ENCODE measurements at regions not wholly inside any gene's neighbourhood (a gene's known extent, or its start where the extent isn't known, plus 50 kb on each side); places are given as distances from the start of the nearest gene placed in this dataset.
"Not testable (repeated sequence)": the region's sequence is repeated elsewhere in the genome, so short reads cannot be mapped to it uniquely, and the experiment has no call there.

GRCh38 chr7:115177103-115177502, 255.2 kb downstream of the MDFIC start:
- Histone ChIP-seq H4K8ac (ENCODE audit: low read length) (no peak overlapping the region), H3K4me3 (ENCODE audit: insufficient read depth in 1 of 2, low read depth in 1 of 2, low read length in 2 of 2) (no peak overlapping the region), H3K9me3 (ENCODE audit: control insufficient read depth, low read length) (no peaks in the 10 kb centered on the region), H3K23ac (ENCODE audit: low read length in 2 of 2) (no peak overlapping the region), H2BK12ac (ENCODE audit: low read length in 2 of 2) (no peak overlapping the region), H2AFZ (ENCODE audit: low read depth, low read length) (no peak overlapping the region), H3K18ac (ENCODE audit: low read depth in 1 of 2, low read length in 2 of 2) (no peak overlapping the region), H3K9ac (ENCODE audit: low read length) (no peak overlapping the region), H2BK15ac (ENCODE audit: low read depth, poor library complexity, severe bottlenecking) (no peak overlapping the region), H3K4ac (ENCODE audit: low read depth in 1 of 2, low read length in 2 of 2) (no peak overlapping the region), H3K14ac (ENCODE audit: low read length in 2 of 2) (no peak overlapping the region), H3K79me1 (replicated peaks; ENCODE audit: low read length, poor library complexity, severe bottlenecking) (no peaks in the 10 kb centered on the region), H2BK120ac (ENCODE audit: low read depth, low read length) (no peak overlapping the region), H2BK5ac (ENCODE audit: low read depth, low read length, poor library complexity, severe bottlenecking) (no peak overlapping the region), H3K27me3 (ENCODE audit: control insufficient read depth in 1 of 2, insufficient read depth in 1 of 2, low read length in 2 of 2) (no peaks in the 10 kb centered on the region), H4K91ac (ENCODE audit: low read length) (no peak overlapping the region), H2AK5ac (ENCODE audit: low read length, severe bottlenecking) (no peak overlapping the region), H3K27ac (ENCODE audit: low read length, poor library complexity, severe bottlenecking) (no peak overlapping the region), H3K36me3 (ENCODE audit: control insufficient read depth in 1 of 2, insufficient read depth in 2 of 2, low read depth in 1 of 2, low read length in 2 of 2) (no peaks in the 10 kb centered on the region), H3K4me2 (ENCODE audit: low read length, poor library complexity, severe bottlenecking) (no peak overlapping the region), H3K4me1 (ENCODE audit: control insufficient read depth, insufficient read depth, low read depth, low read length) (no peaks in the 10 kb centered on the region)
- no CpG with 5 or more reads among the region's 1 CpG for WGBS
- DNase-seq = no peak

GRCh38 chr7:115172397-115172796, 250.5 kb downstream of the MDFIC start:
- H4K8ac ChIP-seq (ENCODE audit: low read length); H2AFZ ChIP-seq (ENCODE audit: low read depth, low read length); H2BK15ac ChIP-seq (ENCODE audit: low read depth, poor library complexity, severe bottlenecking); H3K27me3 ChIP-seq (ENCODE audit: control insufficient read depth in 1 of 2, insufficient read depth in 1 of 2, low read length in 2 of 2); H3K9ac ChIP-seq (ENCODE audit: low read length); H3K23ac ChIP-seq (ENCODE audit: low read length in 2 of 2); H3K4me2 ChIP-seq (ENCODE audit: low read length, poor library complexity, severe bottlenecking); H4K91ac ChIP-seq (ENCODE audit: low read length); H3K4ac ChIP-seq (ENCODE audit: low read depth in 1 of 2, low read length in 2 of 2); H2BK12ac ChIP-seq (ENCODE audit: low read length in 2 of 2); DNase-seq; H3K4me1 ChIP-seq (ENCODE audit: control insufficient read depth, insufficient read depth, low read depth, low read length); H3K79me1 ChIP-seq (replicated peaks; ENCODE audit: low read length, poor library complexity, severe bottlenecking); H3K18ac ChIP-seq (ENCODE audit: low read depth in 1 of 2, low read length in 2 of 2); H2BK5ac ChIP-seq (ENCODE audit: low read depth, low read length, poor library complexity, severe bottlenecking); H3K9me3 ChIP-seq (ENCODE audit: control insufficient read depth, low read length); H2AK5ac ChIP-seq (ENCODE audit: low read length, severe bottlenecking); H2BK120ac ChIP-seq (ENCODE audit: low read depth, low read length); H3K4me3 ChIP-seq (ENCODE audit: insufficient read depth in 1 of 2, low read depth in 1 of 2, low read length in 2 of 2); H3K14ac ChIP-seq (ENCODE audit: low read length in 2 of 2); H3K36me3 ChIP-seq (ENCODE audit: control insufficient read depth in 1 of 2, insufficient read depth in 2 of 2, low read depth in 1 of 2, low read length in 2 of 2); H3K27ac ChIP-seq (ENCODE audit: low read length, poor library complexity, severe bottlenecking): not testable (repeated sequence)
- 100% methylated on average over 4 of the region's 8 CpGs for WGBS

- Histone ChIP-seq H3K14ac (ENCODE audit: low read length in 2 of 2) (no peak overlapping the region), H4K8ac (ENCODE audit: low read length) (no peak overlapping the region), H2BK15ac (ENCODE audit: low read depth, poor library complexity, severe bottlenecking) (no peak overlapping the region), H3K4me3 (ENCODE audit: insufficient read depth in 1 of 2, low read depth in 1 of 2, low read length in 2 of 2) (no peak overlapping the region), H3K9ac (ENCODE audit: low read length) (peak overlapping the region; percentile 30), H3K9me3 (ENCODE audit: control insufficient read depth, low read length) (no peaks in the 10 kb centered on the region), H3K4me2 (ENCODE audit: low read length, poor library complexity, severe bottlenecking) (no peak overlapping the region), H2AFZ (ENCODE audit: low read depth, low read length) (no peak overlapping the region), H2BK12ac (ENCODE audit: low read length in 2 of 2) (no peak overlapping the region), H2BK120ac (ENCODE audit: low read depth, low read length) (no peak overlapping the region), H3K27me3 (ENCODE audit: control insufficient read depth in 1 of 2, insufficient read depth in 1 of 2, low read length in 2 of 2) (no peaks in the 10 kb centered on the region), H4K91ac (ENCODE audit: low read length) (no peak overlapping the region), H3K23ac (ENCODE audit: low read length in 2 of 2) (no peak overlapping the region), H3K36me3 (ENCODE audit: control insufficient read depth in 1 of 2, insufficient read depth in 2 of 2, low read depth in 1 of 2, low read length in 2 of 2) (no peaks in the 10 kb centered on the region), H3K4ac (ENCODE audit: low read depth in 1 of 2, low read length in 2 of 2) (no peak overlapping the region), H2AK5ac (ENCODE audit: low read length, severe bottlenecking) (no peak overlapping the region), H3K27ac (ENCODE audit: low read length, poor library complexity, severe bottlenecking) (no peak overlapping the region), H3K79me1 (replicated peaks; ENCODE audit: low read length, poor library complexity, severe bottlenecking) (no peaks in the 10 kb centered on the region), H3K18ac (ENCODE audit: low read depth in 1 of 2, low read length in 2 of 2) (no peak overlapping the region), H3K4me1 (ENCODE audit: control insufficient read depth, insufficient read depth, low read depth, low read length) (no peaks in the 10 kb centered on the region), H2BK5ac (ENCODE audit: low read depth, low read length, poor library complexity, severe bottlenecking) (no peak overlapping the region)
- 100% methylated on average over 2 of the region's 4 CpGs for WGBS
- no peak for DNase-seq
Observed at GRCh38 chr7:115153769-115154477, 232.0 kb downstream of the MDFIC start.

- H2BK5ac ChIP-seq (ENCODE audit: low read depth, low read length, poor library complexity, severe bottlenecking) = no peak overlapping the region
- H3K27ac ChIP-seq (ENCODE audit: low read length, poor library complexity, severe bottlenecking) = no peak overlapping the region
- no peak overlapping the region for H2AK5ac ChIP-seq (ENCODE audit: low read length, severe bottlenecking)
- H3K9me3 ChIP-seq (ENCODE audit: control insufficient read depth, low read length) = no peaks in the 10 kb centered on the region
- H3K4me2 ChIP-seq (ENCODE audit: low read length, poor library complexity, severe bottlenecking) = no peak overlapping the region
- no peak overlapping the region for H2BK120ac ChIP-seq (ENCODE audit: low read depth, low read length)
- no peak overlapping the region for H3K9ac ChIP-seq (ENCODE audit: low read length)
- no peak overlapping the region for H3K14ac ChIP-seq (ENCODE audit: low read length in 2 of 2)
- no peak overlapping the region for H2AFZ ChIP-seq (ENCODE audit: low read depth, low read length)
- DNase-seq = no peak
- no peak overlapping the region for H2BK15ac ChIP-seq (ENCODE audit: low read depth, poor library complexity, severe bottlenecking)
- no peaks in the 10 kb centered on the region for H3K27me3 ChIP-seq (ENCODE audit: control insufficient read depth in 1 of 2, insufficient read depth in 1 of 2, low read length in 2 of 2)
- no peak overlapping the region for H3K23ac ChIP-seq (ENCODE audit: low read length in 2 of 2)
- 91% methylated on average over 1 of the region's 3 CpGs for WGBS
- H3K18ac ChIP-seq (ENCODE audit: low read depth in 1 of 2, low read length in 2 of 2) = no peak overlapping the region
- no peak overlapping the region for H4K8ac ChIP-seq (ENCODE audit: low read length)
- no peaks in the 10 kb centered on the region for H3K79me1 ChIP-seq (replicated peaks; ENCODE audit: low read length, poor library complexity, severe bottlenecking)
- H3K4me3 ChIP-seq (ENCODE audit: insufficient read depth in 1 of 2, low read depth in 1 of 2, low read length in 2 of 2) = no peak overlapping the region
- no peaks in the 10 kb centered on the region for H3K36me3 ChIP-seq (ENCODE audit: control insufficient read depth in 1 of 2, insufficient read depth in 2 of 2, low read depth in 1 of 2, low read length in 2 of 2)
- no peak overlapping the region for H2BK12ac ChIP-seq (ENCODE audit: low read length in 2 of 2)
- H4K91ac ChIP-seq (ENCODE audit: low read length) = no peak overlapping the region
- no peak overlapping the region for H3K4ac ChIP-seq (ENCODE audit: low read depth in 1 of 2, low read length in 2 of 2)
- no peaks in the 10 kb centered on the region for H3K4me1 ChIP-seq (ENCODE audit: control insufficient read depth, insufficient read depth, low read depth, low read length)
Observed at GRCh38 chr7:115153176-115153575, 231.3 kb downstream of the MDFIC start.
